Astrocyte of the spinal cord (primary cell): ENCODE measurements at regions not wholly inside any gene's neighbourhood (a gene's known extent, or its start where the extent isn't known, plus 50 kb on each side); places are given as distances from the start of the nearest gene placed in this dataset.

Experiments used
- DNase-seq: peaks from one replicate; pipeline ENCODE4 v3.0.0; 2011; ENCODE audit warnings: low read depth, low spot score
- H3K4me3 ChIP-seq: 2 replicates; pipeline ENCODE4 v1.5.1; 2011; ENCODE audit warnings: low read depth, mild to moderate bottlenecking, low read length, moderate library complexity
- in situ Hi-C: cut with HindIII; loops from 2 replicates; pipeline ENCODE4 v1.10.0; 2017; ENCODE audit warnings: low sequenced_read_pairs
- TF ChIP-seq, protein P1 (sequence below): IDR thresholded peaks from 2 replicates; pipeline ENCODE4 v1.5.1; 2012; ENCODE audit warnings: low read depth, mild to moderate bottlenecking, low read length, inconsistent platforms

DNA sequence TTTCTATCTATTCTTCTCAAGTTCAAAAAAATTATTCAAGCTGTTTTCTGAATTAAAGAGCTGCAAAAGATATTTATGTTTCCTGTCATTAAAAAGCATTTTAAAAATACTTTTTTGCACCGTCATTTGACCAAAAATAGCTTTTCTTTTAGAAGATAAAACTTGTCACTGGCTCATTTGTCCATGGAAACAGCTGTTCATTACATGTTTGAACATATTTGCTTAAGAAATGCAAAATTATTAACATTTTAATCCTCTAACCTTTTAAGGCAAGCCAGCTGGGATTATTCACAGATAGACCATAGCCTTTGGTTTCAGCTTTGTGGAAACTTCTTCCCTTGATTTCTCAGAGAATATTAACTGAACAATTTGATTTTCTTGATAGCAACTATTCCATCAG is 393.9 kb downstream of the TUSC1 start:
- H3K4me3 ChIP-seq, result no peak overlapping the region
- no peak for DNase-seq
- in situ Hi-C loops, result no loop called here
- TF ChIP-seq, protein P1, sequence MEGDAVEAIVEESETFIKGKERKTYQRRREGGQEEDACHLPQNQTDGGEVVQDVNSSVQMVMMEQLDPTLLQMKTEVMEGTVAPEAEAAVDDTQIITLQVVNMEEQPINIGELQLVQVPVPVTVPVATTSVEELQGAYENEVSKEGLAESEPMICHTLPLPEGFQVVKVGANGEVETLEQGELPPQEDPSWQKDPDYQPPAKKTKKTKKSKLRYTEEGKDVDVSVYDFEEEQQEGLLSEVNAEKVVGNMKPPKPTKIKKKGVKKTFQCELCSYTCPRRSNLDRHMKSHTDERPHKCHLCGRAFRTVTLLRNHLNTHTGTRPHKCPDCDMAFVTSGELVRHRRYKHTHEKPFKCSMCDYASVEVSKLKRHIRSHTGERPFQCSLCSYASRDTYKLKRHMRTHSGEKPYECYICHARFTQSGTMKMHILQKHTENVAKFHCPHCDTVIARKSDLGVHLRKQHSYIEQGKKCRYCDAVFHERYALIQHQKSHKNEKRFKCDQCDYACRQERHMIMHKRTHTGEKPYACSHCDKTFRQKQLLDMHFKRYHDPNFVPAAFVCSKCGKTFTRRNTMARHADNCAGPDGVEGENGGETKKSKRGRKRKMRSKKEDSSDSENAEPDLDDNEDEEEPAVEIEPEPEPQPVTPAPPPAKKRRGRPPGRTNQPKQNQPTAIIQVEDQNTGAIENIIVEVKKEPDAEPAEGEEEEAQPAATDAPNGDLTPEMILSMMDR, result no peak

DNA sequence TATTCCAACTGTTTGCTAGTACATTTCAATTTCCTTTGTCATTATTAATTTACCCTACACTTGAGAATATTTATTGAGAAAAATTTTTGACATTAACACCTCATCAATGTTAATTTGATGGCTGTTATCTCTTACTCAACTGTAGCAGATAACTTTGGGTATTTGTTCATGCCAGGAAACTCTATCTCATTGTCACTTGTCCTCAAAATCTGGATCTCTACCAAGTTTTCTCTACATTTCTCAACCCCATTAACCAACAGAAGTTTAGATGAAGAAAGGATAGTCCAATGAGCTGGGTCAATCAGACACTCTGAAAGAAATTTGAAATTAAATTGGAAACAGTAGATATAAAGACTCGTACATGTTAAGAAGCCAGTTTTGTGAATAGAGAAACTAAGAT is 395.3 kb downstream of the TUSC1 start:
- TF ChIP-seq, protein P1, result no peak
- DNase-seq, result no peak
- H3K4me3 ChIP-seq, result no peak overlapping the region
- in situ Hi-C loops, result no loop called here

DNA sequence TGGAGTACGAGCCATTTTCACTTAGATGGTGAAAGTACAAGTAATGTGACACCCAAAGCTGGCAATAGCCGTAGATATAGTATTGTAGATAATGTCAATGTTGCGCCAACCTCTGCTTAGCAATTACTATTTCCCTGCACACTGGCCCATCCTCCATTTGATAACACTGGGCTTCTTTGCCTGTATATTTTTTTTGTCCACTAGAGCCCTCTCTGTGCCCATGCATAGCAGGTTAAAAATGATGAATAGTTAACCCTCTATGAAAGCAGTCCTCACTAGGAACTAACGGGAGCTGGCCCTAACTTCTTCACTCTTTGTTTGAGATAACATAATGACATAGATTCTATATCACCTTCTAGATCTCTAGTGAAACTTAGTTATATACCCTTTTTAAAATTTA is 416.8 kb downstream of the TUSC1 start:
- TF ChIP-seq, protein P1, result no peak
- in situ Hi-C loops, result no loop called here
- no peak for DNase-seq

DNA sequence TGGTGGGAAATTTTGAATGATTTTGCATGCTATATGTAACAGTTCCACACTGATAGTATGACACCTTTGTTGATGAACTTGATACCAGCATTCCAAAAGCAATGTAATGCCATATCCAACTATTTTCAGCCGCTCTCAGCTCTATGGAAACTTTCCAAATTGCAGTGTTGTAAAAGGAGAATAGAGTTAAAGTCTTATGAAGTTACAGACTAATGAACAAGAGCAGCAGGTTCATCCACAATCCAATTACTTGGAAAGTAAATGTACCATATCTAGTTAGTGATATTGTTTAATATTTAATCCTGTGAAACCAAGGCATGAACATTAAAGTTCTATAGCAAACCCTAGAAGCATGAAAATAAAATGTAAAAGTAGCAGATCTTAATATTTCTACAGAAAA is 418.2 kb downstream of the TUSC1 start:
- H3K4me3 ChIP-seq, result no peak overlapping the region
- DNase-seq, result no peak
- TF ChIP-seq, protein P1, result no peak
- in situ Hi-C loops, result no loop called here

More for the DNA sequence above, 416.8 kb downstream of the TUSC1 start:
- H3K4me3 ChIP-seq, result no peak overlapping the region

DNA sequence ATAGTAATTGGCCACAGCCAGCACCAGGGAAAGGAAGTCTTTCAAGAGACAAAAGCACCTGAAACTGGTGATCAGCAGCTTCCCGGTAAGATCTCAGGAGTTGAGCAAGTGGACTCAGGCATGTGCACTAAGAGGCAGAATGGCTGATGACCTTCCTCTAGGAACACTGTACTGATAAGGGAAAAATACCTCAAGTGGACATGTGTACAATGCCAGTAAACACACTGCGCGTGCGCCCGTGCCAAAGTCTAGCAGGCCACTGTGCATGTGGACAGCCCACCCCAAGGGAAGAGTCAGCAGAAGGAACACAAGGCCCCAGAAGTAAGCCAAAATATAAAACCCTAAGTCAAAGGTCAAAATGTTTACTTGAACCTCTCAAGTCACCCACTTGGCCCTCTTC is 423.0 kb downstream of the TUSC1 start:
- no peak overlapping the region for H3K4me3 ChIP-seq
- DNase-seq, result no peak
- TF ChIP-seq, protein P1, result no peak
- in situ Hi-C loops, result no loop called here

DNA sequence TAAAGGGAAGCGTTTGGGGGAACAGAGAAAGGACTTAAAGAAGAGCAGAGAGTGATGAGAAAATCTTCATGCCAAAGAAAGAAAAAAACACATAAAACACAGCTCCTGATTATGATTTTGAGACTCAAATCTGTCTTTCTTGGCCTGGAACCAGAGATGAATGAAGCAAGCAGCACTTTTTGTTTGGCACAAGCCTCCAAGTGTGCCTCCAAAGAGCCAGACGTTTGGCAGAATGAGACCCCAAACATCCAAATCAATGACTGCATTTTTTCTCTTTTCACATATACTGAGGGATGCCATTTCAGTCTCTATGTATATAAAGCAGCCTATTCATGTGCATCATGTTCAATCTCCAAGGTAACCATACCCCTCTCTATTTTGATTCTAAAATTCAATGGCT is 424.2 kb downstream of the TUSC1 start:
- in situ Hi-C loops, result no loop called here
- no peak overlapping the region for H3K4me3 ChIP-seq
- TF ChIP-seq, protein P1, result no peak
- DNase-seq, result no peak

DNA sequence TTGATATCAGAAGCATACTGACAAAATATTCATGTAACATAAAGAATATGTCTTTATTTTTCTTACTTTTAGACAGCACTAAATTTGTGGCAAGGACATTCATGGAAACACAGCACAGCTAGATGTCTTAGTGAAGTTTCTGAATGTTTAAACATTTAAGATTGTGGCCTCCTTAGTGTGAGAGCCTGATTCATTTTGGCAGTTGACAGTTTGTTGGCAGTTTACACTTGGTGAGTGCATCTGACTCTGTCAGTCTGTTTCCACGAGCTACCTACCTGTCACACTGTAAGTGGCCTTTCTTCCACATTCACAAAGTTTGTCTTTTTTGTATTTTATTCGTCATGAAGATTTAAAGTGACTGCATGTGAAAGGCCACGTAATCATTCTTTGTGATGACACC is 436.8 kb downstream of the TUSC1 start:
- TF ChIP-seq, protein P1, result no peak
- DNase-seq, result no peak
- H3K4me3 ChIP-seq, result no peak overlapping the region
- in situ Hi-C loops, result no loop called here
